ENCODE measurements at regions not wholly inside any gene's neighbourhood (a gene's known extent, or its start where the extent isn't known, plus 50 kb on each side); places are given as distances from the start of the nearest gene placed in this dataset.
"Not testable (repeated sequence)": the region's sequence is repeated elsewhere in the genome, so short reads cannot be mapped to it uniquely, and the experiment has no call there.

DNA sequence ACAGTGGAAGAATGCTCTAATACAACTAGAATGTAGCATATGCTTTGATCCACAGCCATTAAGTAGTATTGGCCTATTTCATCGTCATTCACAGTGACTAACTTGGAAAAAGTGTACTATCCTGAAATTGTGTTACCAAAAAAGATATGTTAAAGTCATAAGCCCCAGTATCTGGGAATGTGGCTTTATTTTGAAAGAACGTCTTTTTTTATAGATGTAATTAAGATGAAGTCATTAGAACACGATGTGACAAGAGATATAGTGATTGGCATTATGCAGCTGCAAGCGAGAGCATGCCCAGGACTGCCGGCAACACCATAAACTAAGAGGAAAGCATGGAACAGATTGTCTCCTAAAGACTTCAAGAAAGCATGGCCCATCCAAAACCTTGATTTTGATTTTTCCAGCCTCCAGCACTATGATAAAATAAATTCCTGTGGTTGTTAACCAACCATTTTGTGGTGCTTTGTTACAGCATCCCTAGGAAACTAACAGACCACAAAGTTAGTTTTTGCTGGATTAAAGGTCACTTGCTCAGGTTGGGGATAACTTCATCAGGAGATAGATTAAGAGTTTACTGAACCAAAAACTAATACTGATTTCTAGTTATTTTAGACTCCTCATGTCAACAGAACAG, 870.6 kb upstream of the LRRC4C start:
- H3K27me3 Mint-ChIP-seq (ENCODE audit: low read depth), result no peaks in the 10 kb centered on the region
- intact Hi-C loops (cut with micrococcal nuclease), result no loop called here
- no peak overlapping the region for H3K27ac Mint-ChIP-seq
- H3K36me3 Mint-ChIP-seq (ENCODE audit: low read depth), result no peaks in the 10 kb centered on the region
- CTCF ChIA-PET, result no interaction called here
- peaks cover 10% of the 10 kb centered on the region for H3K9me3 Mint-ChIP-seq
- H3K4me3 Mint-ChIP-seq, result no peak overlapping the region
- no peak for DNase-seq
- no peaks in the 10 kb centered on the region for H3K4me1 Mint-ChIP-seq (ENCODE audit: low read depth)

DNA sequence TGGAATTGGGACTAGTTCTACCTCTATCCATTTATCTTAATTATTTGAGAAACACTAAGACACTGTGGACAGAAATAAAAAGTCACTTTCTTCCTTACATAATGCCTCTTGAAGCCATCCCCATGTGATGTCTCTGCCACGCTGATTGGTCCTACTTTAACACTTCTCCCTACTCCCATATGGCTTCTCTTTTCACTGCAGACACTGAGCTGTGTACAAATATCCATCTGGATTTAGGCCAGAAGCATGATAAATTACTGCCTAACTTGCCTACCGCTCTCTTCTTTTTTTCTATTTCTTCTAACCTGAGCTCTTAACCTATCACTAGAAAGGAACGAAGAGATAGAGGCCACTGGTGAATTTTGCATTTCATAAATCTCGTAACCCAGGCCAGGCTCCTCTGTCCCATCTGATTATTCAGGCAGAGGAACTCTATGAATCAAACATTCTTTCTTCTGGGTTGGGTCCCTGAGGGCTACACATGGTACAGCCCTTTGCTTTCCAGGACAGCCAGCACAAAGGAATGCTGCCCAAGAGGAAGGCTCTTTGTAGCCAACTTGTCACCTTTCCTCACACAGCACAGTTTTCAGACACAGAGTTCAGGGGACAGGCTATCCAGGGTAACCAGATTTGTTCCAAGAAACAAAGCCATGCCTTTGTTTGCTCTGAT, 878.5 kb upstream of the LRRC4C start:
- H3K4me3 Mint-ChIP-seq, result no peak overlapping the region
- intact Hi-C loops (cut with micrococcal nuclease), result no loop called here
- H3K27me3 Mint-ChIP-seq (ENCODE audit: low read depth), result no peaks in the 10 kb centered on the region
- no peak overlapping the region for H3K27ac Mint-ChIP-seq
- H3K9me3 Mint-ChIP-seq, result peaks cover 10% of the 10 kb centered on the region
- CTCF ChIA-PET, result no interaction called here
- no peak for DNase-seq
- no peaks in the 10 kb centered on the region for H3K36me3 Mint-ChIP-seq (ENCODE audit: low read depth)
- no peaks in the 10 kb centered on the region for H3K4me1 Mint-ChIP-seq (ENCODE audit: low read depth)

DNA sequence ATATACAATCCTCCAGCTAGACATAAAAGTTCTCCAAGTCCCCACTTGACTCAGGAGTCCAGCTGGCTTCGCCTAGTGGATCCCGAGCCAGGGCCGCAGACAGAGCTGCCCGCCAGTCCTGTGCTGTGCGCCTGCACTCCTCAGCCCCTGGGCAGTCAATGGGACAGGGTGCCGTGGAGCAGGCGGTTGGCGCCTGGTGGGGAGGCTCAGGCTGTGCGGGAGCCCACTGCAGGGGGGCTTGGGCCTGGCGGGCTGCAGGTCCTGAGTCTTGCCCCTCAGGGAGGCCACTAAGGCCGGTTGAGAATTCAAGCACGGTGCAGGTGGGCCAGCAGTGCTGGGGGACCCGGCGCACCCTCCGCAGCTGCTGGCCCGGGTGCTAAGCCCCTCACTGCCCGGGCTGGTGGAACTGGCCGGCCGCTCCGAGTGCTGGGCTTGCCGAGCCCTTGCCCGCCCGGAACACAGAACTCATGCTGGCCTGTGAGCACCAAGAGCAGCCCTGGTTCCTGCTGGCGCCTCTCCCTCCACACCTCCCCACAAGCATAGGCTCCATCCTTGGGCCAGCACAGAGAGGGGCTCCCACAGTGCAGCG, 884.8 kb upstream of the LRRC4C start:
- Mint-ChIP-seq H3K36me3 (ENCODE audit: low read depth) (no peaks in the 10 kb centered on the region), H3K4me1 (ENCODE audit: low read depth) (no peaks in the 10 kb centered on the region), H3K27me3 (ENCODE audit: low read depth) (no peaks in the 10 kb centered on the region), H3K9me3 (peaks cover 15% of the 10 kb centered on the region), H3K4me3 (no peak overlapping the region), H3K27ac (no peak overlapping the region)
- intact Hi-C loops (cut with micrococcal nuclease), result no loop called here
- DNase-seq, result no peak
- CTCF ChIA-PET, result no interaction called here

DNA sequence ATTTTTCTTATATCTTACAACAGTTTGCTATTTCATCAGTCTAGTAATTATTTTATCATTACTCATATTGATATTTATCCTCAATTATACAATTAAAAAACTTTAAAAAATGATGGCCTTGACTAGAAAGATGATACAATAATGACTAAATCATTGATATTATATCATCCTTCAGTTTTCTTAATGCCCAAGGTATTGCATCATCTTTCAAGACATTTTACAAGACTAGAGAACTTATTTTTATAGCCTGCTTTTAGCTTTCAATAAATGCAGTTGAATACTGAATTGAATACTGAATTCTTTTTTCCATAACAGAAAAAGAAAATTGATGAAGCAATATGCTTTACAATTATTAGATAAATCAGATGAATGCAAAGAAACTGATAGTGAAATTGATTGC, 886.5 kb upstream of the LRRC4C start:
- H3K4me3 Mint-ChIP-seq, result no peak overlapping the region
- no peaks in the 10 kb centered on the region for H3K4me1 Mint-ChIP-seq (ENCODE audit: low read depth)
- peaks cover 10% of the 10 kb centered on the region for H3K9me3 Mint-ChIP-seq
- no peaks in the 10 kb centered on the region for H3K27me3 Mint-ChIP-seq (ENCODE audit: low read depth)
- intact Hi-C loops (cut with micrococcal nuclease), result no loop called here
- CTCF ChIA-PET, result no interaction called here
- H3K36me3 Mint-ChIP-seq (ENCODE audit: low read depth), result no peaks in the 10 kb centered on the region
- no peak for DNase-seq
- no peak overlapping the region for H3K27ac Mint-ChIP-seq

DNA sequence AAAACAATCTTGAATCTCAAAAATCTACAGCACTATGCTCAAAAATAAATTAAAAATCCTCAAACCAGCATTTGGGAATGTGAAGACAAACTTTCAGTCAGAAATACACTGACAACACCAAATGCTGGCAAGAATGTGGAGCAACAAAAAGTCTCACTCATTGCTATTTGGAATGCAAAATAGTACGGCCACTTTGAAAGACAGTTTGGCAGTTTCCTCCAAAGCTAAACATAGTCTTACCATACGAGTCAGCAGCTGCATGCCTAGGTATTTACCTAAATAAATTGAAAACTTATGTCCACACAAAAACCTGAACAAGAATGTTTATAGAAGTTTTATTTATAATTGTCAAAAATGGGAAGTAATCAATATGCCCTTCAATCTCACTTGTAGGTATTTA, 904.2 kb upstream of the LRRC4C start:
- CTCF ChIA-PET, result no interaction called here

DNA sequence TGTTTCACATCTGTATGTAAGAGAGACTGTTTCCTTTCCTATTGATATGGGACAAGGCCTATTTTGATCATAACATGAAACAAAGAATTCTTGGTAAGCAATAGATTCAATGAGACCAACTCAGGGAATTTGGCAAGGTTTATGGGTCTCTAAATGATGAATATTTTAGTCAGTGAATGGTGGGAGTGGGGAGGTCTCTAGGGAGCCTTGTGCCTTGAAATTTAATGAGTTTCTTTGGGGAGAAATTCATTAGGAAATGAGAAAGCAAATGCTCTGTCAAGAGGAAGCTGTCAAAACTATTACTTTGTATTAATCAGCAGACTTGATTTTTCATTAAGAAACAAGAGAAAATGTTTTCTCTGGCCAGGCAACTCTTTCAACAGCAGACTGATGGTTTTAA, 921.7 kb upstream of the API5 start:
- H3K9me3 Mint-ChIP-seq, result peaks cover 10% of the 10 kb centered on the region
- DNase-seq, result no peak
- H3K36me3 Mint-ChIP-seq (ENCODE audit: low read depth), result no peaks in the 10 kb centered on the region
- intact Hi-C loops (cut with micrococcal nuclease), result no loop called here
- H3K27me3 Mint-ChIP-seq (ENCODE audit: low read depth), result no peaks in the 10 kb centered on the region
- no peak overlapping the region for H3K27ac Mint-ChIP-seq
- no peak overlapping the region for H3K4me3 Mint-ChIP-seq
- no peaks in the 10 kb centered on the region for H3K4me1 Mint-ChIP-seq (ENCODE audit: low read depth)
- CTCF ChIA-PET, result no interaction called here

More for the DNA sequence above, 904.2 kb upstream of the LRRC4C start:
- peaks cover 32% of the 10 kb centered on the region for H3K9me3 Mint-ChIP-seq
- intact Hi-C loops (cut with micrococcal nuclease), result no loop called here
- H3K36me3 Mint-ChIP-seq (ENCODE audit: low read depth), result peaks cover 2% of the 10 kb centered on the region
- no peak overlapping the region for H3K4me3 Mint-ChIP-seq
- H3K27ac Mint-ChIP-seq, result no peak overlapping the region
- no peak for DNase-seq
- no peaks in the 10 kb centered on the region for H3K4me1 Mint-ChIP-seq (ENCODE audit: low read depth)
- no peaks in the 10 kb centered on the region for H3K27me3 Mint-ChIP-seq (ENCODE audit: low read depth)

DNA sequence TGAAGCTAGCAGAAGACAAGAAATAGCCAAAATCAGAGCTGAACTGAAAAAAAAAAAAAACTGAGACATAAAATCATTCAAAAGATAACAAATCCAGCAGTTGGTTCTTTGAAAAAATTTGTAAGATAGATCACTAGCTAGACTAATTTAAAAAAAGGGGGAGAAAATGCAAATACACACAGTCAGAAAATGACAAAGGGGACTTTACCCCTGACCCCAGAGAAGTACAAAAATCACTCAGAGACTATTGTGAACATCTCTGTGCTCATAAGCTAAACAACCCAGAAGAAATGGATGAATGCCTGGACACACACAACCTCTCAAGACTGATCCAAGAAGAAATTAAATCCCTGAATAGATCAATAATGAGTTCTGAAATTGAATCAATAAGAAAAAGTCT, 914.3 kb upstream of the API5 start:
- no peaks in the 10 kb centered on the region for H3K36me3 Mint-ChIP-seq (ENCODE audit: low read depth)
- H3K27ac Mint-ChIP-seq, result no peak overlapping the region
- H3K4me1 Mint-ChIP-seq (ENCODE audit: low read depth), result no peaks in the 10 kb centered on the region
- peaks cover 14% of the 10 kb centered on the region for H3K9me3 Mint-ChIP-seq
- H3K27me3 Mint-ChIP-seq (ENCODE audit: low read depth), result no peaks in the 10 kb centered on the region
- H3K4me3 Mint-ChIP-seq, result no peak overlapping the region
- no peak for DNase-seq
- CTCF ChIA-PET, result no interaction called here
- intact Hi-C loops (cut with micrococcal nuclease), result no loop called here

DNA sequence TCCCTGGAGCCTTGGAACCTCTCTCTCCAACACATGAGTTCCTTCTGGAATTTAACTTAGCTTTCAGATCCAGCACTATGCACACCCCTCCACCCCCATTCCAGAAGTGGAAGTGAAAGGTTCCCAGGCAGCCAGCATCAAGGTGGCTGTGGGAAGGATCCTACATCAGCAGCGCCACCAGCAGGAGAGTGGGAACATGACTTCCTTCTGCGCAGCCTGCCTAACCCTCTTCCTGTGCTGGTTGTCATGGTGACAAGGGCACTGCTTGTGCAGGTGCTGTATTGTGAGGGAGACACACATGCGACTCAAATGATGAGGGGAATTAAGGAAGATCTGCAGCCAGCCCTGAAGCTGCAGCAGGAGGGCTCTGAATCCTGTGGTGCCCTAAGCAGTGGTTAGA, 904.5 kb upstream of the API5 start:
- no peak overlapping the region for H3K27ac Mint-ChIP-seq
- no peaks in the 10 kb centered on the region for H3K4me1 Mint-ChIP-seq (ENCODE audit: low read depth)
- CTCF ChIA-PET, result no interaction called here
- H3K27me3 Mint-ChIP-seq (ENCODE audit: low read depth), result no peaks in the 10 kb centered on the region
- DNase-seq, result no peak
- intact Hi-C loops (cut with micrococcal nuclease), result no loop called here
- no peak overlapping the region for H3K4me3 Mint-ChIP-seq
- peaks cover 5% of the 10 kb centered on the region for H3K9me3 Mint-ChIP-seq
- H3K36me3 Mint-ChIP-seq (ENCODE audit: low read depth), result no peaks in the 10 kb centered on the region

DNA sequence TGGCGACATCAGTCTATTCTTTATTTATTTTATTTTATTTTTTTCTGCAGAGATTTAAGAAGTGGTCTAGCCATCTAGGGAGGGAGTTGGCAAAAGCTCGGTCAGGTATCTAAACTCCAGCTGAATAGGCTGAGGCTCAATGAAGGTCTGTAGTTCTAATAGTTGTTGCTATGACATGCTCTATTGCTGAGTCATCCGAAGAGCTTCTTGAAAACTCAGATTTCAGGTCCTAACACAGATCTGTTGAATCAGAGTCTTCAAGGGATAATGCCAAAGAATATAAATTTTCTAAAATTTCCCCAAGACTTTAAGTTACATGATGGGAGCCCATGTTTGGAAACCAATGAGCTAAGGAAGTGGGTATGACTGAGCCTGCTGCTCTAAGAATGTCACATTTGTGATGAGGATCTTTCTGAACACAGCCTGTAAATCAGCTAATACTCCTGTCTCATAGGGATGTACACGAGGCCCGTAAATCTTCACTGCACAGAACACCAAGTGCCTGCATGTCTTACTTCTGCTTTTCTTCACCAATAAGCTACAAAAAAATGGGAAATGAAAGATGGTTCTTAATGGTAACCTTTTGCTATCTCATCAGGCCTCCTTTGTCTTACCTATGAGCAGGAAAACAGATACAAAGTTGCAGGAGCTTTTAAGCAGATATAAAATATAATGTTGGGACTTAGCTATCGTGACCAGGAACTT, 901.4 kb upstream of the API5 start:
- intact Hi-C loops (cut with micrococcal nuclease), result no loop called here
- no peaks in the 10 kb centered on the region for H3K27me3 Mint-ChIP-seq (ENCODE audit: low read depth)
- CTCF ChIA-PET, result no interaction called here

DNA sequence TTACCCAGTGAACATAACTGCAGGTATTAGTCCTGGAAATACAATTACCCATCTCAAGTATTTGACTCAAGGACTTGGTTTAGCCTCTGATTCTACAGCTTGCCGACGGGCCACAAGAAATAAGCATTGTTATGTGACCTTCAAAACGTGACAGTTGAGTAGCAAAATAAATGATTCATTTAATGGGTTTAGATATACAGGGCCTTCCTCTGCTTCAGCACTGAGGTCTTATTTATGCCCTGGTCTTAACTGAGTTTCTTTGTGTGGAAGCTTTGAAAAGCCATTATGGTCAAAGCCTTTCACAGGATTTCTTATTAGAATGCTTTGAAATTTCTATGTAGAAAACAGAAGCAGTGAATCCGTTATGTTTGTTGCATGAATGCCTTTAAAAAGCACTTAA, 899.2 kb upstream of the API5 start:
- no peaks in the 10 kb centered on the region for H3K4me1 Mint-ChIP-seq (ENCODE audit: low read depth)
- intact Hi-C loops (cut with micrococcal nuclease), result no loop called here
- CTCF ChIA-PET, result no interaction called here
- no peak overlapping the region for H3K27ac Mint-ChIP-seq
- no peak for DNase-seq
- H3K27me3 Mint-ChIP-seq (ENCODE audit: low read depth), result no peaks in the 10 kb centered on the region
- H3K4me3 Mint-ChIP-seq, result no peak overlapping the region
- H3K36me3 Mint-ChIP-seq (ENCODE audit: low read depth), result no peaks in the 10 kb centered on the region
- H3K9me3 Mint-ChIP-seq, result peaks cover 4% of the 10 kb centered on the region

More for the DNA sequence above, 901.4 kb upstream of the API5 start:
- Mint-ChIP-seq H3K36me3 (ENCODE audit: low read depth) (no peaks in the 10 kb centered on the region), H3K27ac (no peak overlapping the region), H3K4me3 (no peak overlapping the region), H3K9me3 (peaks cover 4% of the 10 kb centered on the region), H3K4me1 (ENCODE audit: low read depth) (no peaks in the 10 kb centered on the region)
- DNase-seq, result no peak

DNA sequence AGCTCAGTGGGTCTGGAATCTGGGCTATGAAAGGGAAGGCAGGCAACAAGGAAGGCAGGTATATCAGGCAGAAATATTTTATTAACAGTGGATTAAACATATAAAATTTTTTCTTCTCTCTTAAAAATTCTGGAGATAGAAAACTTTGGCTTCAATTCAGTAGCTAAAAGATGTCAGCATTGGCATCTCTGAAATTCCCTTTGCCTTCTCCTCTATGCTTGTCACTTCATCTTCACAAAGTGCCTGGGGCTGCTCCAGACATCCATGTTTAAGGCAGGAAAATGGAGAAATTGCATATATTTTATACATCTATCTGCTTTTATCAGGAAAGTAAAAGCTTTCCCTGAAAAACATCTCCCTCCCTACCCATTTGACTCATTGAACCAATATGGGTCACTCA, 894.1 kb upstream of the API5 start:
- intact Hi-C loops (cut with micrococcal nuclease), result no loop called here
- no peak overlapping the region for H3K27ac Mint-ChIP-seq
- H3K9me3 Mint-ChIP-seq, result peaks cover 6% of the 10 kb centered on the region
- CTCF ChIA-PET, result no interaction called here
- no peak for DNase-seq
- H3K27me3 Mint-ChIP-seq (ENCODE audit: low read depth), result no peaks in the 10 kb centered on the region
- H3K4me3 Mint-ChIP-seq, result no peak overlapping the region
- no peaks in the 10 kb centered on the region for H3K4me1 Mint-ChIP-seq (ENCODE audit: low read depth)
- H3K36me3 Mint-ChIP-seq (ENCODE audit: low read depth), result no peaks in the 10 kb centered on the region

DNA sequence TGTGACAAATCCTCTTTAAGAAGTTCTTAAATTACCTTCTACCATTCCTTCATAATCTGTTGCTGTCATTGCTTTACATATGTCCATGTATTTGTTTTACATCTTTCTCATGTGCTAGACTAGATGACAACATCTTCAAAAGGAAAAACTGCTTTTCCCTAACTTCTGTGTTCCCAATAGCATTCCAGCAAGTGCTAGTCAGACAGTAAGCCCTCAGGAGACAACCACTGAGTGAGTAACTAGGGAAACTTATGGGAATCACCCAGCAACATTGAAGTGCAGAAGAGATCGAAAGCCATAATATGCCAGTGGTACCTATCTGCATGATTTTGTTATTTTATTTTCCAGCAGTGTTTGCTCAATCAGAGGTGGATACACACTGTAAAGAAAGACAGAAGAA, 889.7 kb upstream of the API5 start:
- DNase-seq, result no peak
- Mint-ChIP-seq H3K27me3 (ENCODE audit: low read depth) (no peaks in the 10 kb centered on the region), H3K4me3 (no peak overlapping the region), H3K9me3 (peaks cover 8% of the 10 kb centered on the region), H3K4me1 (ENCODE audit: low read depth) (no peaks in the 10 kb centered on the region), H3K27ac (no peak overlapping the region), H3K36me3 (ENCODE audit: low read depth) (no peaks in the 10 kb centered on the region)
- intact Hi-C loops (cut with micrococcal nuclease), result no loop called here
- CTCF ChIA-PET, result no interaction called here

DNA sequence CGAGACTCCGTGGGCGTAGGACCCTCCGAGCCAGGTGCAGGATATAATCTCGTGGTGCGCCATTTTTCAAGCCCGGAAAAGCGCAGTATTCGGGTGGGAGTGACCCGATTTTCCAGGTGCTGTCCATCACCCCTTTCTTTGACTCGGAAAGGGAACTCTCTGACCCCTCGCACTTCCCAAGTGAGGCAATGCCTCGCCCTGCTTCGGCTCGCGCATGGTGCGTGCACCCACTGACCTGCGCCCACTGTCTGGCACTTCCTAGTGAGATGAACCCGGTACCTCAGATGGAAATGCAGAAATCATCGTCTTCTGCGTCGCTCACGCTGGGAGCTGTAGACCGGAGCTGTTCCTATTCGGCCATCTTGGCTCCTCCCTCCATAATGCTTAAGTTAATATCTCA, 876.9 kb upstream of the API5 start:
- DNase-seq; intact Hi-C loops (cut with micrococcal nuclease); H3K36me3 Mint-ChIP-seq (ENCODE audit: low read depth); H3K9me3 Mint-ChIP-seq; H3K4me1 Mint-ChIP-seq (ENCODE audit: low read depth); H3K27ac Mint-ChIP-seq; H3K27me3 Mint-ChIP-seq (ENCODE audit: low read depth); H3K4me3 Mint-ChIP-seq: not testable (repeated sequence)
- CTCF ChIA-PET, result interaction anchor here (0.6 kb wide), 1 partner anchor 156 kb away, joined by 4 read pairs; no protein-coding TSS in a partner anchor
